Testis (tissue), 2 donors: ENCODE measurements at regions not wholly inside any gene's neighbourhood (a gene's known extent, or its start where the extent isn't known, plus 50 kb on each side); places are given as distances from the start of the nearest gene placed in this dataset.

ENCODE experiments used
- DNase-seq: peaks from one replicate; pipeline ENCODE4 v3.0.0-alpha.2; 2019
- H3K27ac ChIP-seq, 2 donors: fragments of 200-600 bp; sonication (generic); one replicate each; pipeline ENCODE4 v1.5.1; 2019
- H3K27me3 ChIP-seq: fragments of 200-600 bp; sonication (generic); one replicate; pipeline ENCODE4 v1.5.1; 2019
- H3K36me3 ChIP-seq: fragments of 200-600 bp; sonication (generic); one replicate; pipeline ENCODE4 v1.5.1; 2017; ENCODE audit warnings: low read depth; ENCODE audit errors: missing control alignments
- H3K4me1 ChIP-seq: fragments of 200-600 bp; sonication (generic); one replicate; pipeline ENCODE4 v1.5.1; 2019
- H3K4me3 ChIP-seq, 2 donors: fragments of 200-600 bp; sonication (generic); one replicate each; pipeline ENCODE4 v1.5.1; 2017 to 2019
- H3K9me3 ChIP-seq: fragments of 200-600 bp; sonication (generic); one replicate; pipeline ENCODE4 v1.5.1; 2017
- POLR2A ChIP-seq: fragments of 450-650 bp; IDR thresholded peaks from one replicate; pipeline ENCODE4 v1.6.1; 2017; ENCODE audit warnings: antibody characterized with exemption, mild to moderate bottlenecking, moderate library complexity
- WGBS, 2 donors: methylation state at CpG; one replicate each; pipeline ENCODE4 v1.1.5; 2018; 5-methylcytosine and 5-hydroxymethylcytosine counted together
- intact Hi-C: fragments of 100-400 bp; cut with DNase I; formaldehyde crosslinking; loops from one replicate; pipeline ENCODE4 v1.15.1; 2023; ENCODE audit warnings: low total_unique reads
- TF ChIP-seq, protein P1 (sequence below), 3 experiments: fragments of 450-650 bp in 2 of 3; fragments of 200-600 bp in 1 of 3; sonication (generic) in 1 of 3; IDR thresholded peaks; one replicate each; pipeline ENCODE4 v1.5.1; 2016 to 2019; ENCODE audit warnings: antibody characterized with exemption in 3 of 3, mild to moderate bottlenecking in 2 of 3, moderate library complexity in 1 of 3

DNA sequence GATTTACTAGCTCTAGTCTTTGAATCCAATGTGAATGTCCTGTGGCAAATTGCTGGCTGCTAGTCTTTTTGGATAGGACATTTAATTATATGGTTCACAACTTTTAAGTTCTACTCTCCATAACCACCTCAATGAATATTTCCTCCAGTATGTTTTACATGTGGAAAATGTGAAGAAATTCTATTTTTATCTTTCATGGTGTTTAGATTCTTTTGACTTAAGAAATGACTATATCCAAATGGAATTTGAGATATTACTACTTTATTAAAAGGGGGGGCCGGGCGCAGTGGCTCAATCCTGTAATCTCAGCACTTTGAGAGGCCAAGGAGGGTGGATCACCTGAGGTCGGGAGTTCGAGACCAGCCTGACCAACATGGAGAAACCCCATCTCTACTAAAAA lies 202.0 kb downstream of the ARL4A start:
- DNase-seq = no peak
- H3K4me1 ChIP-seq = no peaks in the 10 kb centered on the region
- H3K36me3 ChIP-seq = no peaks in the 10 kb centered on the region
- H3K27me3 ChIP-seq = no peaks in the 10 kb centered on the region
- H3K9me3 ChIP-seq = no peaks in the 10 kb centered on the region
- H3K27ac ChIP-seq = no peak overlapping the region
- WGBS, 2 donors = 93 to 97% methylated on average over 4 of the region's 4 CpGs
- H3K4me3 ChIP-seq = no peak overlapping the region
- TF ChIP-seq, protein P1, sequence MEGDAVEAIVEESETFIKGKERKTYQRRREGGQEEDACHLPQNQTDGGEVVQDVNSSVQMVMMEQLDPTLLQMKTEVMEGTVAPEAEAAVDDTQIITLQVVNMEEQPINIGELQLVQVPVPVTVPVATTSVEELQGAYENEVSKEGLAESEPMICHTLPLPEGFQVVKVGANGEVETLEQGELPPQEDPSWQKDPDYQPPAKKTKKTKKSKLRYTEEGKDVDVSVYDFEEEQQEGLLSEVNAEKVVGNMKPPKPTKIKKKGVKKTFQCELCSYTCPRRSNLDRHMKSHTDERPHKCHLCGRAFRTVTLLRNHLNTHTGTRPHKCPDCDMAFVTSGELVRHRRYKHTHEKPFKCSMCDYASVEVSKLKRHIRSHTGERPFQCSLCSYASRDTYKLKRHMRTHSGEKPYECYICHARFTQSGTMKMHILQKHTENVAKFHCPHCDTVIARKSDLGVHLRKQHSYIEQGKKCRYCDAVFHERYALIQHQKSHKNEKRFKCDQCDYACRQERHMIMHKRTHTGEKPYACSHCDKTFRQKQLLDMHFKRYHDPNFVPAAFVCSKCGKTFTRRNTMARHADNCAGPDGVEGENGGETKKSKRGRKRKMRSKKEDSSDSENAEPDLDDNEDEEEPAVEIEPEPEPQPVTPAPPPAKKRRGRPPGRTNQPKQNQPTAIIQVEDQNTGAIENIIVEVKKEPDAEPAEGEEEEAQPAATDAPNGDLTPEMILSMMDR (IDR thresholded peaks at IDR 0.05) = no peak
- no peak for TF ChIP-seq POLR2A
- intact Hi-C loops = no loop called here

GRCh38 chr7:12890586-12890985 lies 203.2 kb downstream of the ARL4A start:
- Histone ChIP-seq H3K4me3 (no peak overlapping the region), H3K4me1 (no peaks in the 10 kb centered on the region), H3K27me3 (no peaks in the 10 kb centered on the region), H3K36me3 (no peaks in the 10 kb centered on the region), H3K27ac (no peak overlapping the region), H3K9me3 (no peaks in the 10 kb centered on the region)
- no peak for DNase-seq
- no peak for TF ChIP-seq POLR2A
- TF ChIP-seq, protein P1 (IDR thresholded peaks at IDR 0.05) = no peak
- WGBS, 2 donors = 92 to 94% methylated on average over 2 of the region's 2 CpGs
- intact Hi-C loops = no loop called here

GRCh38 chr7:12893292-12893691 lies 205.9 kb downstream of the ARL4A start:
- H3K9me3 ChIP-seq = no peaks in the 10 kb centered on the region
- H3K27me3 ChIP-seq = no peaks in the 10 kb centered on the region
- no peak for TF ChIP-seq POLR2A
- TF ChIP-seq, protein P1 (IDR thresholded peaks at IDR 0.05) = no peak
- no peaks in the 10 kb centered on the region for H3K36me3 ChIP-seq
- no peak for DNase-seq
- no peak overlapping the region for H3K27ac ChIP-seq
- H3K4me1 ChIP-seq = no peaks in the 10 kb centered on the region
- H3K4me3 ChIP-seq = no peak overlapping the region
- WGBS, 2 donors = 46 to 48% methylated on average over 2 of the region's 2 CpGs
- intact Hi-C loops = no loop called here

DNA sequence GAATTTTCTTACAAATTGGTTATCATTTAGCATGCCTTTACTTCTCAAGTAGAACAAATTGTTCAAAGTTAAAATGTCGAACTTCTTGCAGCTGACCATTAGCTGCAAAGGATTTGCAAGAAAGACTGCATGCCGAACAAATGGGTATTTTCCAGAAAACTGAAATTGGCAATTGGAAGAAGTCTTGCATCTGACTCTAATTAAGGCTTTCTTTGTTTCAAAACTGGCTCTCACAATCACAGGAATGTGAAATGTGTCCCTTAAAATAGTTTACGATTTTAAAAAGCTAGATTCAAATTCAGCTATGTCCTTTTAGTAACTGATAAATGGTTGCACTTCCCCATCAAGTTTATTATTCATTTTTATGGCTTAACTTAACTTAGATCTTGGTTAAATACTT lies 207.9 kb downstream of the ARL4A start:
- Histone ChIP-seq H3K27ac (no peak overlapping the region), H3K4me1 (no peaks in the 10 kb centered on the region), H3K9me3 (no peaks in the 10 kb centered on the region), H3K4me3 (no peak overlapping the region), H3K27me3 (no peaks in the 10 kb centered on the region), H3K36me3 (no peaks in the 10 kb centered on the region)
- WGBS, 2 donors = 19 to 45% methylated on average over 3 of the region's 3 CpGs
- no peak for DNase-seq
- intact Hi-C loops = no loop called here
- TF ChIP-seq, protein P1 (IDR thresholded peaks at IDR 0.05) = no peak
- TF ChIP-seq POLR2A = no peak

- Histone ChIP-seq H3K36me3 (no peaks in the 10 kb centered on the region), H3K27me3 (no peaks in the 10 kb centered on the region), H3K27ac (no peak overlapping the region), H3K9me3 (no peaks in the 10 kb centered on the region), H3K4me1 (no peaks in the 10 kb centered on the region), H3K4me3 (no peak overlapping the region)
- intact Hi-C loops = no loop called here
- no peak for DNase-seq
- TF ChIP-seq POLR2A = no peak
- TF ChIP-seq, protein P1 (IDR thresholded peaks at IDR 0.05) = no peak
- 31 to 47% methylated on average over 1 of the region's 1 CpG for WGBS, 2 donors
Measured at GRCh38 chr7:12896316-12896715, 208.9 kb downstream of the ARL4A start.
